Activated T-helper 2 cell treated with anti-CD3 and anti-CD28 coated beads, Interferon-gamma antibody, Interleukin-2, Interleukin-4, amounts not matched to agents 10 μg/mL and 5 μg/mL and 100 μg/mL, durations not matched to agents 14 hours and 24 hours and 36 hours (primary cell): ENCODE measurements at regions not wholly inside any gene's neighbourhood (a gene's known extent, or its start where the extent isn't known, plus 50 kb on each side); places are given as distances from the start of the nearest gene placed in this dataset.

Experiments used
- DNase-seq: peaks from one replicate; pipeline ENCODE4 v3.0.0; 2021; ENCODE audit warnings: low spot score
- H3K27ac Mint-ChIP-seq: one replicate; pipeline ENCODE4 v1.8.0; 2021; ENCODE audit warnings: mixed read lengths
- H3K27me3 Mint-ChIP-seq: one replicate; pipeline ENCODE4 v1.8.0; 2021; ENCODE audit warnings: low read depth, mixed read lengths
- H3K36me3 Mint-ChIP-seq: one replicate; pipeline ENCODE4 v1.8.0; 2021; ENCODE audit warnings: low read depth, mixed read lengths
- H3K4me1 Mint-ChIP-seq: one replicate; pipeline ENCODE4 v1.8.0; 2021; ENCODE audit warnings: low read depth, mixed read lengths
- H3K4me3 Mint-ChIP-seq: one replicate; pipeline ENCODE4 v1.8.0; 2021; ENCODE audit warnings: low read depth, mild to moderate bottlenecking, moderate library complexity, mixed read lengths
- H3K9me3 Mint-ChIP-seq: one replicate; pipeline ENCODE4 v1.8.0; 2021; ENCODE audit warnings: mixed read lengths
- intact Hi-C: fragments of 100-400 bp; cut with micrococcal nuclease; formaldehyde crosslinking; loops from one replicate; pipeline ENCODE4 v1.15.1; 2023

DNA sequence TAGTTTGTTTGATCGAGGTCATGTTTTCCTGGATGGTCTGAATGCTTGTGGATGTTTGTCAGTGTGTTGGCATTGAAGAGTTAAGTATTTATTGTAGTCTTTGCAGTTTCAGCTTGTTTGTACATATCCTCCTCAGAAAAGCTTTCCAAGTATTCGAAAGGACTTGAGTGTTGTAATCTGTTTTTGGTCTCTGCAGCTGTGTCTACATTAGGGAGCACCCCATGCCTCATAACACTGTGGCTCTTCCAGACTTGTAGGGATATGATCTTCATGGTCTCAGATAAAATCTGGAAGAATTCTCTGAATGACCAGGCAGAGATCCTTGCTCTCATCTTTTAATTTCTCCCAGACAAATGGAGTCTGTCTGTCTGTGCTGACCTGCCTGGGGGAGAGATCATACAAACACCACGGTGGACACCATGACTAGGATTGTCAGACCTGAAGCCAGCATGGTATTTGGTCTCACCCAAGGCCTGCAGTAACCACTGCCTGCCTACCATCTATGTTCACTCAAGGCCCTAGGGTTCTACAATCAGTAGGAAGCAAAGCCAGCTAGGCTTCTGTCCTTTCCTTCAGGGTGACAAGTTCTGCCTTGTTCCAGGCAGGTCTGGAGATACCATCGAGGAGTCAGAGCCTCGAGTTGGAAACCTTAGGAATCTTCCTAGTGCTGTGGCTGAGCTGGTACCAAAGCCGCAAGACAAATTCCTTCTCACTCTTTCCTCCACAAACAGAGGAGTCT lies 114.7 kb upstream of the KHDRBS2 start:
- no peak for DNase-seq
- intact Hi-C loops: no loop called here
- Mint-ChIP-seq H3K27me3 (no peaks in the 10 kb centered on the region), H3K9me3 (peaks cover 19% of the 10 kb centered on the region), H3K27ac (no peak overlapping the region), H3K4me3 (no peak overlapping the region), H3K36me3 (no peaks in the 10 kb centered on the region), H3K4me1 (no peaks in the 10 kb centered on the region)

DNA sequence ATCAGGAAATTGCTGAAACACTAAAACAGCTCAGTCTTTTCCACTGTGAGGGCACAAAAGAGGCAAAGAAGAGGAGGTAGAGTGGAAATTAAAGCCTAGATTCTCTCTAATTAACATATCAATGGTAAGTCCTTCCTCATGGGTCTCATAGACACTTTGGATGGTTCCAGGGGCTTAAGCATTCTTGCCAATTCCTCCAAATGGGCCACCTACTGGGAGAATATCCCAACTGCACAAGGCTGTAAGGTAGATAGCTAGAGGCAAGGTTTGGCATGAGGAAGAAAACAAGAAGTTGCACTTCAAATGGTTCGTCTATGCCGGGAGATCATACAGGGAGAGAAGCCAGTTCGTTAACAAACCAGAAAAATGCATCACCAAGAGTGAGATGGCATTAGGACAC lies 107.6 kb upstream of the KHDRBS2 start:
- Mint-ChIP-seq H3K27ac (no peak overlapping the region), H3K27me3 (no peaks in the 10 kb centered on the region), H3K4me1 (no peaks in the 10 kb centered on the region), H3K4me3 (no peak overlapping the region), H3K9me3 (peaks cover 25% of the 10 kb centered on the region), H3K36me3 (no peaks in the 10 kb centered on the region)
- no peak for DNase-seq
- intact Hi-C loops: no loop called here

GRCh38 chr6:62392291-62392690 lies 106.3 kb upstream of the KHDRBS2 start:
- H3K27me3 Mint-ChIP-seq: no peaks in the 10 kb centered on the region

GRCh38 chr6:62391358-62391757 lies 105.3 kb upstream of the KHDRBS2 start:
- H3K27me3 Mint-ChIP-seq: no peaks in the 10 kb centered on the region
- no peak overlapping the region for H3K27ac Mint-ChIP-seq
- no peak overlapping the region for H3K4me3 Mint-ChIP-seq
- H3K36me3 Mint-ChIP-seq: no peaks in the 10 kb centered on the region
- intact Hi-C loops: no loop called here
- H3K4me1 Mint-ChIP-seq: no peaks in the 10 kb centered on the region
- peaks cover 32% of the 10 kb centered on the region for H3K9me3 Mint-ChIP-seq
- DNase-seq: no peak

More at GRCh38 chr6:62392291-62392690, 106.3 kb upstream of the KHDRBS2 start:
- no peak overlapping the region for H3K4me3 Mint-ChIP-seq
- no peak for DNase-seq
- intact Hi-C loops: no loop called here
- H3K27ac Mint-ChIP-seq: no peak overlapping the region
- no peaks in the 10 kb centered on the region for H3K4me1 Mint-ChIP-seq
- H3K36me3 Mint-ChIP-seq: no peaks in the 10 kb centered on the region
- peaks cover 33% of the 10 kb centered on the region for H3K9me3 Mint-ChIP-seq

DNA sequence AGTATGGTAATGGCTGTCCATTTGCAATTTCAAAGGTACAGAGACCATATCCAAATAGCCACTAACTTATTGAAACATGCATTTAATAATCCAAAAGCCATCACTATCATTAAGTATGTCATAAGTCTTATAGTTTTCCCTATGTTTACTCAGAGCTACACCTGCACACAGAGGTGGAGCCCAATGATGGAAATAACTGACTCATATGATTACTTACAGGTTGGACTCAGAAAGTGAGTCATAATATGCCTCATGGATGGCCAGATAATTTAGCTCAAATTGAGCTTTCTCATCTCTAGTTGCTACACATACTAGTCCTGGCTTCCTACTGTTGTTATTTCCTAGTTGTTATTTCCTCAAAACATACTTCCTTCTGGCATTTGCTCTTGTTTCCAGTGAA lies 104.4 kb upstream of the KHDRBS2 start:
- no peaks in the 10 kb centered on the region for H3K27me3 Mint-ChIP-seq
- no peak for DNase-seq
- H3K27ac Mint-ChIP-seq: no peak overlapping the region
- intact Hi-C loops: no loop called here
- no peaks in the 10 kb centered on the region for H3K4me1 Mint-ChIP-seq
- H3K9me3 Mint-ChIP-seq: peaks cover 33% of the 10 kb centered on the region
- no peak overlapping the region for H3K4me3 Mint-ChIP-seq
- no peaks in the 10 kb centered on the region for H3K36me3 Mint-ChIP-seq

DNA sequence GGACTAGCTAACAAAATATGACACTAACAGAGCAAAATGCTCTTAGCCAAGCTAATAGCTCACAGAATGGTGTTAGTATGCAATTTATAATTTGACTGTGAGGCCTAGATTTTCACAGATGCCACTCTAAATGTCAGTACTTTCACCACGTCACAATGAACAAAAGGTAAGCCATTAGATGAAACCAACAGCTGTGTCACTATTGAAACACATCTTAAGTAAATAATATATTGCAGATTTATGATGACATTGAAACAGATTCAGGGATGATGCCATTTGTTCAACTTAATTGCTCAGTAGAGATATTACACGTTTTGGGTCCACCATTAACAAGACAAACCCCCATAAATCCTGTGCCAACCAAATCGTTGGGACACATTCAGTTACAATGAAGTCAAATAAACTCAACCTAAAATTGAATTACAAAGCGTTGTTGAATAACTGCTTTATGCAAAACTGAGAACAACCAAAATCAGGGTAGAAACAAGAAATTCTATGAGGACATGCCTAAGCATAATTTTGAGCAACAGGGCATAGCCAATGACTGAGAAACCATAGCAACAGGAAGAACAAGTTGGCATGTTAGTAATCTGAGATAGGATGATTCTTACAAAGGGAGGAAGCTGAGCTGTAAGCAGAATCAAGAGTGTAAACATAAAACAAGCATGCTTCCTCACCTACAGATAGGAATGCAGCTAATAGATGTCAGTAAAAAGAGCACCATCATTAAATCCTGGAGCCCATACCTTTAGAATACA lies 85.6 kb upstream of the KHDRBS2 start:
- Mint-ChIP-seq H3K9me3 (peaks cover 42% of the 10 kb centered on the region), H3K27ac (no peak overlapping the region), H3K36me3 (no peaks in the 10 kb centered on the region), H3K4me3 (no peak overlapping the region), H3K4me1 (no peaks in the 10 kb centered on the region), H3K27me3 (no peaks in the 10 kb centered on the region)
- intact Hi-C loops: no loop called here
- no peak for DNase-seq

DNA sequence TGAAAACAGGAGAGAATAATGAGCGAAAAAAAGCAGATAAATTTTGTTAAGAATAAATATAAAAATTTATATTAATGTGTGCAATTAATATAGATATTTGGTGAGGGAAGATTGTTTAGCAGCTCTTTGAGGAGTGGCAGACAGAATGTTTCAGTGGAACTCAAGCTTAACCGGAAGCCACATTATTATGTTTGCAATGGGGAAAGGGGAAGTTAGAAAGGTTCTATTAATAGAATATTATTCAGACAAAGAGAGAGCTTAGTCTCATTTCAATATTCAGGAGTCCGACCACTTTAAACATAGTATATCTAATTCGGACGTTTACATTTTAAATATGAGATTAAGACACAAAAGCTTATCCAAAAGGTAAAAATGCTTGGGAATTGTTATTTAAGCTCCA lies 81.6 kb upstream of the KHDRBS2 start:
- Mint-ChIP-seq H3K36me3 (no peaks in the 10 kb centered on the region), H3K27me3 (no peaks in the 10 kb centered on the region)

DNA sequence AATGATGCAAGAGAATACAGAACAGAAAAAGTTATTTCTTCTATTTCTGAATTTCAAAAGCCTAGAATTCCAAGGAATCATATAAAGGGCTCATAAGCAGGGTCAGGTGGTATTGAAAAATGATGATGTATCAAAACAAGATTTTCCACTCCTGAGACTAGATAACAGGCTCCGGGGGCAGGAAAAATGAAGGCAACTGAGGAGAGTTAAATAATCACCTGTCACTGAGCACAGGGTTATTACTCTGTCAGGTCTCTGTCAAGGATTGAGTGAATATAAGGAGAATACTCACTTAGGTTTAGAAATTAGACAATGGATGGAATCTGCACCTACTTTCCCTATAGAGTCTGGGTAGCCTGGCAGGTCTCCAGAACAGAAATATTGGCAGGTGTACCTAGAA lies 76.1 kb upstream of the KHDRBS2 start:
- DNase-seq: no peak
- Mint-ChIP-seq H3K9me3 (peaks cover 27% of the 10 kb centered on the region), H3K4me1 (no peaks in the 10 kb centered on the region), H3K36me3 (no peaks in the 10 kb centered on the region), H3K4me3 (no peak overlapping the region), H3K27ac (no peak overlapping the region), H3K27me3 (no peaks in the 10 kb centered on the region)
- intact Hi-C loops: no loop called here

More for the DNA sequence above, 81.6 kb upstream of the KHDRBS2 start:
- intact Hi-C loops: no loop called here
- H3K4me1 Mint-ChIP-seq: no peaks in the 10 kb centered on the region
- no peak overlapping the region for H3K4me3 Mint-ChIP-seq
- H3K9me3 Mint-ChIP-seq: peaks cover 22% of the 10 kb centered on the region
- H3K27ac Mint-ChIP-seq: no peak overlapping the region
- no peak for DNase-seq

GRCh38 chr6:62357835-62358234 lies 71.8 kb upstream of the KHDRBS2 start:
- Mint-ChIP-seq H3K9me3 (peaks cover 21% of the 10 kb centered on the region), H3K27ac (no peak overlapping the region), H3K36me3 (no peaks in the 10 kb centered on the region), H3K27me3 (no peaks in the 10 kb centered on the region), H3K4me3 (no peak overlapping the region), H3K4me1 (no peaks in the 10 kb centered on the region)
- intact Hi-C loops: no loop called here
- DNase-seq: no peak

DNA sequence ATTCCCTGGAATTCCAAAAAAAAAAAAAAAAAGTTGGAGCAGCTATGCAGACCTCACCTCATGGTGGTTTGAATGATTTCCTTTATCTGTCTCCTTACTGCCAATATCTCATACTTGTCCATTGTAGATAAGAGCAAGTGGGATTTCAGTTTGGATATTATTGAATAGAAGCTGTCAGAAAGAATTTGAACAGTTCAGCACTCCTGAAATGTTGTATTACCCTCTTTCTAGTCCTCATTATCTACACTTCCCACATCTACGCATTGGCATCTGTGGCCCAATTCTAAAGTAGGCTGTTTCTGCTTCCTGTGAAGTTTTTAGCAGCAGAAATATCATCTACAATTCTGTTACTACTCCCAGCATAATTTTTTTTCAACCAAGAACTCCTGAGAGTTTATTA lies 68.2 kb upstream of the KHDRBS2 start:
- no peaks in the 10 kb centered on the region for H3K27me3 Mint-ChIP-seq
- no peak for DNase-seq
- H3K4me1 Mint-ChIP-seq: no peaks in the 10 kb centered on the region
- intact Hi-C loops: no loop called here
- peaks cover 14% of the 10 kb centered on the region for H3K9me3 Mint-ChIP-seq
- no peaks in the 10 kb centered on the region for H3K36me3 Mint-ChIP-seq
- no peak overlapping the region for H3K27ac Mint-ChIP-seq
- no peak overlapping the region for H3K4me3 Mint-ChIP-seq

GRCh38 chr6:62345962-62346689 lies 60.1 kb upstream of the KHDRBS2 start:
- DNase-seq: no peak
- H3K9me3 Mint-ChIP-seq: peaks cover 30% of the 10 kb centered on the region
- H3K27me3 Mint-ChIP-seq: no peaks in the 10 kb centered on the region
- H3K4me3 Mint-ChIP-seq: no peak overlapping the region
- intact Hi-C loops: no loop called here
- H3K4me1 Mint-ChIP-seq: no peaks in the 10 kb centered on the region
- H3K36me3 Mint-ChIP-seq: no peaks in the 10 kb centered on the region
- no peak overlapping the region for H3K27ac Mint-ChIP-seq

GRCh38 chr6:62345446-62345845 lies 59.4 kb upstream of the KHDRBS2 start:
- Mint-ChIP-seq H3K4me1 (no peaks in the 10 kb centered on the region), H3K4me3 (no peak overlapping the region), H3K27me3 (no peaks in the 10 kb centered on the region), H3K9me3 (peaks cover 34% of the 10 kb centered on the region), H3K36me3 (no peaks in the 10 kb centered on the region), H3K27ac (no peak overlapping the region)
- intact Hi-C loops: no loop called here
- no peak for DNase-seq

DNA sequence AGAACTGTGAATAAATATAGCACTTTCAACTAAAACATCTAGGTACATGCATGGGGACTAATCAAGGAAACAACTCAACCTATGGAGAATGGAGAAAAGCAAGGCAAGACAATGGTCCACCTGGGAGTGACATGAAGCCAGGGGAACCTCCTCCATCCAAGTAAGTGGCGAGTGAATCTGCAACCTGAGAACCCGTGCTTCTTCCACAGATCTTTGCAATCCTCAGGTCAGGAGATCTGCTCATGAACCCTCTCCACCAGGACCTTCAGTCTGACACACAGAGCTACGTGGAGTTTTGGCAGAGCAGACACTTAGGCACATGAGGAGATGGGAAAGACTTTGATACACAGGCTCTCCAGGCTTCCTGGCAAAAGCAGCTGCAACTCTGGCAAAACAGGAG lies 58.8 kb upstream of the KHDRBS2 start:
- intact Hi-C loops: no loop called here
- Mint-ChIP-seq H3K4me1 (no peaks in the 10 kb centered on the region), H3K36me3 (no peaks in the 10 kb centered on the region)

More for the DNA sequence above, 58.8 kb upstream of the KHDRBS2 start:
- no peak for DNase-seq
- Mint-ChIP-seq H3K4me3 (no peak overlapping the region), H3K27ac (no peak overlapping the region), H3K27me3 (no peaks in the 10 kb centered on the region), H3K9me3 (peaks cover 40% of the 10 kb centered on the region)
